GM21723 (cell line): ENCODE measurements at regions not wholly inside any gene's neighbourhood (a gene's known extent, or its start where the extent isn't known, plus 50 kb on each side); places are given as distances from the start of the nearest gene placed in this dataset.
"Not testable (repeated sequence)": the region's sequence is repeated elsewhere in the genome, so short reads cannot be mapped to it uniquely, and the experiment has no call there.

Experiments
- ATAC-seq: cut with Tn5 transposase; IDR thresholded peaks from one replicate; pipeline ENCODE4 v1.9.1; 2021; ENCODE audit warnings: mild to moderate bottlenecking, moderate library complexity; ENCODE audit not compliant: unreplicated experiment

GRCh38 chr17:77288115-77288619 lies 147.4 kb downstream of the SEC14L1 start:
- ATAC-seq, result no peak

GRCh38 chr17:77290759-77291558 lies 150.2 kb downstream of the SEC14L1 start:
- ATAC-seq, result not testable (repeated sequence)

GRCh38 chr17:77291591-77292386 lies 151.0 kb downstream of the SEC14L1 start:
- no peak for ATAC-seq

- ATAC-seq, result no peak
Measured at GRCh38 chr17:77294761-77295160, 154.0 kb downstream of the SEC14L1 start.

- ATAC-seq, result no peak
Measured at GRCh38 chr17:77295241-77295853, 154.6 kb downstream of the SEC14L1 start.

- no peak for ATAC-seq
Measured at GRCh38 chr17:77296769-77297409, 156.1 kb downstream of the SEC14L1 start.

GRCh38 chr17:77297693-77298666 lies 157.2 kb downstream of the SEC14L1 start:
- ATAC-seq, result no peak

- ATAC-seq, result no peak
Measured at GRCh38 chr17:77298811-77299210, 158.0 kb downstream of the SEC14L1 start.

GRCh38 chr17:77299256-77300015 lies 158.7 kb downstream of the SEC14L1 start:
- no peak for ATAC-seq

GRCh38 chr17:77300016-77300686 lies 159.4 kb downstream of the SEC14L1 start:
- no peak for ATAC-seq

- no peak for ATAC-seq
Measured at GRCh38 chr17:77301694-77302266, 161.0 kb downstream of the SEC14L1 start.

GRCh38 chr17:77302682-77303081 lies 161.9 kb downstream of the SEC14L1 start:
- ATAC-seq, result no peak

- no peak for ATAC-seq
Measured at GRCh38 chr17:77303620-77304019, 162.9 kb downstream of the SEC14L1 start.

GRCh38 chr17:77304051-77304745 lies 163.4 kb downstream of the SEC14L1 start:
- ATAC-seq, result no peak

GRCh38 chr17:77304746-77305473 lies 164.1 kb downstream of the SEC14L1 start:
- ATAC-seq, result no peak

GRCh38 chr17:77306048-77306789 lies 165.4 kb downstream of the SEC14L1 start:
- no peak for ATAC-seq
